ENCODE measurements at regions not wholly inside any gene's neighbourhood (a gene's known extent, or its start where the extent isn't known, plus 50 kb on each side); places are given as distances from the start of the nearest gene placed in this dataset.

- no peak for TF ChIP-seq CTCF (IDR thresholded peaks at IDR 0.05; ENCODE audit: low read depth, low read length)
- no peak for TF ChIP-seq MAX (IDR thresholded peaks at IDR 0.05; ENCODE audit: low read depth, low read length)
These were observed 342.5 kb upstream of the TMEM229A start for GRCh38 chr7:124375391-124375790.

Measured in NB4 (cell line).